GM21381 (cell line): ENCODE measurements at regions not wholly inside any gene's neighbourhood (a gene's known extent, or its start where the extent isn't known, plus 50 kb on each side); places are given as distances from the start of the nearest gene placed in this dataset.
"Not testable (repeated sequence)": the region's sequence is repeated elsewhere in the genome, so short reads cannot be mapped to it uniquely, and the experiment has no call there.

Experiments
- ATAC-seq: cut with Tn5 transposase; IDR thresholded peaks from one replicate; pipeline ENCODE4 v1.9.1; 2021; ENCODE audit warnings: mild to moderate bottlenecking, moderate library complexity; ENCODE audit not compliant: unreplicated experiment

DNA sequence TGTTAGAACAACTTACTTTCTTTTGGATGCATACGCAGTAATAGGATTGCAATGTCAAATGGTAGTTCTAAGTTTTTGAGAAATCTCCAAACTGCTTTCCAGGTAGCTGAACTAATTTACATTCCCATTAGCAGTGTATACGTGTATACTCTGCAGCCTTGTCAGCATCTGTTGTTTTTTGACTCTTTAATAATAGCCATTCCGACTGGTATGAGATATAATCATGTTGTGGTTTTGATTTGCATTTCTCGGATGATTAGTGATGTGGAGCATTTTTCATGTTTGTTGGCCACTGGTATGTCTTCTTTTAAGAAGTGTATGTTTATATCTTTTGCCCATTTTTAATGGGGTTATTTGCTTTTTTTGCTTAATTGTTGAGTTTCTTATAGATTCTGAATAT, 76.9 kb upstream of the HNRNPA1L2 start:
- not testable (repeated sequence) for ATAC-seq

DNA sequence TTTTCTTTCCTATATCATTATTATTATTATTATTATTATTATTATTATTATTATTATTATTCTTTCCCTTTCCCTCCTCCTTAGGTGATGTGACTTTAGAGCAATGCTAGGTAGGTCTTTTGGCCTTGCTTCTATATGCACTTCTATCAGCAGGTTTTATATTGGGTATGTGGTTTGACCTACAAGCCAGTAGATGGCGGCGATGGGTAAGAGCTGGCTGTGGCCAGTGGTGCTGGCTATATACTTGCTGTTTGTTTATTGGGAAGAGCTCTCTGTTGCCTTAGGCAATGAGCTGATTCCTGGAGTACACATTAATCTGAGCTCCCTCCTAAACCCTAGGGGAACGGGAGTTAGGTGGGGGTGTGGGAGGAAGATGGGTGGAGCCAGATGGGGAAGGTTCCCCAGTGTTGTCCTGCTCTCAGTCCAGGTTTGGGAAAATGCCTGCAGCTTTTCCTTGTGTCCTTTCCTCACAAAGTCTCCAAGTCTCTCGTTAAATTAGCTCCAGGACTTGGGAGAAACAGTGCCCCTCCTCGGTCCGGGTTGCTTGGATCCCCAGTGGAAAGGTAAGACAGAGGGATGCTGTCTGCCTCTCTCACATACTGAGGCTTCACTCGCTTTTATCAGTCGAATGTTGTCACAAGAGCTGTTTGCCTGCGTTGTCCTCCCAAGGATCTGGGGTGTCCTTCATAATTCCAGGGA, 72.2 kb upstream of the HNRNPA1L2 start:
- peak; percentile 69 for ATAC-seq

DNA sequence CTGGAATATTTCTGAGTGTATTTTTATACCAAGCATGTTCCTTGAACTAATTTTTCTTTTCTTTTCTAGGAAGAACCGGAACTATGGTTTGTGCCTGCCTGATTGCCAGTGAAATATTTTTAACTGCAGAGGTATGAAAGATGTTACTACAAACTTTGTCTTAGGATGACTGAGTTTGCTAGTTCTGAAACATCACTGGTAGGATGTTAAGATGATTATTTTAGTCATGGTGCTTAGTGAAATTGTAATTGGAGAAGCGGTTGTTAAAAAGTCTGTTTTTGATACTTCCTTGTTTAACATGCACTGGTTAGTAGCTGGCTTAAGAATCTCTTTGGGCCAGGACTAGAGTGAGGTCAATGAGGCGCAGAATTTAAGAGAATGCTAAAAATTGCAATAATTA, 71.1 kb upstream of the HNRNPA1L2 start:
- ATAC-seq, result not testable (repeated sequence)

DNA sequence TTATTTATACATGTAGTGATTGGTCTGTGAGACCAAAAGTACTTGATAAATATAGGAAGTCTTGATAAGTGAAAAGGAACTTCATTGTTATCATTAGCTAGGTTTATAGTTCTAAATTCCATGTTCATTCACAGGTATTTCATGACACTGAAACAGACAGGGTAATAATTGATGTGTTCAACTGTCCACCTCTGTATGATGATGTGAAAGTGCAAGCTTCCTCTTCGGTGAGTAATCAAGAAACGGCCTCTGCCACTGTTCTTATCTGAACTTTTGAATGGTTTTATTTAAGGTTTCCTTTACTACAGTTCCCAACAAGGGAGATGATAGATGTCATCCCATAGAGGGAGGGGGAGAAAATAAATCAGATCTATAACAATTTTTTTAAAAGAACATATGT, 59.3 kb upstream of the HNRNPA1L2 start:
- peak; percentile 80 for ATAC-seq
